ENCODE measurements at regions not wholly inside any gene's neighbourhood (a gene's known extent, or its start where the extent isn't known, plus 50 kb on each side); places are given as distances from the start of the nearest gene placed in this dataset.

DNA sequence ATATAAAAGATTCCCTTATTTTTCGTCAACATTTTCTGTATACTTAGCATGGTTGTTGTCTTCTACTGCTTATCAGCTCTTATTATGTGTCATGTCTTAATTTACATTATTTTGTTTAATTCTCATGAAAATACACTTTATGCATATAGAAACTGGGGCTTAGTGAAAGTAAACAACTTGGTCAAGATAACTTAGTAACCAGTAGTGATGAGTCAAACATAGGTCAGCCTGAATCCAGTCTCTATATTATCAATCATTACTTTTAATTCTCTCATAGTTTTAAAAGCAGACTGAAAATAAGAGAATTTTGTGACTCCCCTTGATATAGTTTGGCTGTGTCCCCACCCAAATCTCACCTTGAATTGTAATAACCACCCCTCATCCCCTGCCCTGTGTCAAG is 119.6 kb upstream of the TPK1 start:
- TF ChIP-seq, protein P1, sequence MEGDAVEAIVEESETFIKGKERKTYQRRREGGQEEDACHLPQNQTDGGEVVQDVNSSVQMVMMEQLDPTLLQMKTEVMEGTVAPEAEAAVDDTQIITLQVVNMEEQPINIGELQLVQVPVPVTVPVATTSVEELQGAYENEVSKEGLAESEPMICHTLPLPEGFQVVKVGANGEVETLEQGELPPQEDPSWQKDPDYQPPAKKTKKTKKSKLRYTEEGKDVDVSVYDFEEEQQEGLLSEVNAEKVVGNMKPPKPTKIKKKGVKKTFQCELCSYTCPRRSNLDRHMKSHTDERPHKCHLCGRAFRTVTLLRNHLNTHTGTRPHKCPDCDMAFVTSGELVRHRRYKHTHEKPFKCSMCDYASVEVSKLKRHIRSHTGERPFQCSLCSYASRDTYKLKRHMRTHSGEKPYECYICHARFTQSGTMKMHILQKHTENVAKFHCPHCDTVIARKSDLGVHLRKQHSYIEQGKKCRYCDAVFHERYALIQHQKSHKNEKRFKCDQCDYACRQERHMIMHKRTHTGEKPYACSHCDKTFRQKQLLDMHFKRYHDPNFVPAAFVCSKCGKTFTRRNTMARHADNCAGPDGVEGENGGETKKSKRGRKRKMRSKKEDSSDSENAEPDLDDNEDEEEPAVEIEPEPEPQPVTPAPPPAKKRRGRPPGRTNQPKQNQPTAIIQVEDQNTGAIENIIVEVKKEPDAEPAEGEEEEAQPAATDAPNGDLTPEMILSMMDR (IDR thresholded peaks at IDR 0.05; ENCODE audit: low read depth, low read length): no peak
- no peak for TF ChIP-seq EZH2phosphoT487 (IDR thresholded peaks at IDR 0.05; ENCODE audit: low read depth)
